Activated T-helper 2 cell treated with anti-CD3 and anti-CD28 coated beads, Interferon-gamma antibody, Interleukin-2, Interleukin-4, amounts not matched to agents 10 μg/mL and 5 μg/mL and 100 μg/mL, durations not matched to agents 14 hours and 24 hours and 36 hours (primary cell): ENCODE measurements at regions not wholly inside any gene's neighbourhood (a gene's known extent, or its start where the extent isn't known, plus 50 kb on each side); places are given as distances from the start of the nearest gene placed in this dataset.
"Not testable (repeated sequence)": the region's sequence is repeated elsewhere in the genome, so short reads cannot be mapped to it uniquely, and the experiment has no call there.

ENCODE experiments used
- DNase-seq: peaks from one replicate; pipeline ENCODE4 v3.0.0; 2021; ENCODE audit warnings: low spot score
- H3K27ac Mint-ChIP-seq: one replicate; pipeline ENCODE4 v1.8.0; 2021; ENCODE audit warnings: mixed read lengths
- H3K27me3 Mint-ChIP-seq: one replicate; pipeline ENCODE4 v1.8.0; 2021; ENCODE audit warnings: low read depth, mixed read lengths
- H3K36me3 Mint-ChIP-seq: one replicate; pipeline ENCODE4 v1.8.0; 2021; ENCODE audit warnings: low read depth, mixed read lengths
- H3K4me1 Mint-ChIP-seq: one replicate; pipeline ENCODE4 v1.8.0; 2021; ENCODE audit warnings: low read depth, mixed read lengths
- H3K4me3 Mint-ChIP-seq: one replicate; pipeline ENCODE4 v1.8.0; 2021; ENCODE audit warnings: low read depth, mild to moderate bottlenecking, moderate library complexity, mixed read lengths
- H3K9me3 Mint-ChIP-seq: one replicate; pipeline ENCODE4 v1.8.0; 2021; ENCODE audit warnings: mixed read lengths
- intact Hi-C: fragments of 100-400 bp; cut with micrococcal nuclease; formaldehyde crosslinking; loops from one replicate; pipeline ENCODE4 v1.15.1; 2023

DNA sequence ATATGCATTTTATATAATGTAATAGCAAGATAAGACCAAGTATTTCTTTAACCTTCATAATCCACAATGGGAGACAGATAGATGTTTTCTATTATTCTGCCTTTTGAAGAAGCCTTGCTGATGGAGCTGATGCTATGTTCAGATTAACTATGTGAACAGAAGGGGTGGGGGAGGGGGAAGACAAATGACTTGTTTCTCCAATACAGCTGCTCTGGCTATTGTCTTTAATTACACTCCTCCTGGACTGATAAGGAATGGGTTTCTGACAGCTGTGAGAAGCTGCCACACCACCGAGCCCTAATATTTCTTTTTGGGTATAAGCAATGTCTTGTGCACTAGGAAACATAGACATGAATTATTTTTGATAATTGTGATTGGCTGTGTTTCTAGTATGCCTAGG is 62.0 kb downstream of the CAVIN4 start:
- no peaks in the 10 kb centered on the region for H3K36me3 Mint-ChIP-seq
- no peaks in the 10 kb centered on the region for H3K27me3 Mint-ChIP-seq
- intact Hi-C loops = no loop called here
- peaks cover 5% of the 10 kb centered on the region for H3K9me3 Mint-ChIP-seq
- H3K4me1 Mint-ChIP-seq = no peaks in the 10 kb centered on the region
- DNase-seq = no peak
- no peak overlapping the region for H3K27ac Mint-ChIP-seq
- H3K4me3 Mint-ChIP-seq = no peak overlapping the region

DNA sequence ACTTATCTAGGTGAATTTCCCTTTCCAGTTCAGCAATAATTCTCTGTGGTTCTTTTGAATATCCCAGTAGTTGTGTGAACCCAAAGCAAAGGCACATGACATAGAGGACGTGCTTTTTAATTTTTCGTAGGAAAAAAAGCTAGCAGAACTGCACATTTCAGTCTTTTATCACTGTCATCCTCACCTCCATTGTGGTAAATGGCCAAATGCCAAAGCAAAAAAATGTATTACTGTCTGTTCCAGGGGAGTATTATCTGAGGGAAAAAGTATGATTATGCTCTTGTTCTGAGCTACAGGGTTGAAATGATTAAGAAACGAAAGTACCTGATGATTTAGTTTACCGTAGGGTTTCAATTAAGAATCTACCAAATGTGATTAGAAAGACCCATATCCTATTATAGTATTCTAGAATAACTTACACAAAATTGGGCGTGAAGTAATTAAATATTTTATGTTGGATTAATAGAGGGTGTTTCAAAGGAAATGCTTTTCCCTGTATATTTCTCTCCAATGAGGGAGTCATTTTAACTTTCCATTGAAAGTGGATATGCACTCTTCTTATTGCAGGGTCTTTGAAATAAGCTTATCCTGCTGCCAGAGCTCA is 62.7 kb downstream of the CAVIN4 start:
- no peaks in the 10 kb centered on the region for H3K36me3 Mint-ChIP-seq
- H3K27me3 Mint-ChIP-seq = no peaks in the 10 kb centered on the region
- H3K4me1 Mint-ChIP-seq = no peaks in the 10 kb centered on the region
- no peak overlapping the region for H3K27ac Mint-ChIP-seq
- no peak overlapping the region for H3K4me3 Mint-ChIP-seq
- H3K9me3 Mint-ChIP-seq = peaks cover 5% of the 10 kb centered on the region
- intact Hi-C loops = no loop called here
- no peak for DNase-seq

DNA sequence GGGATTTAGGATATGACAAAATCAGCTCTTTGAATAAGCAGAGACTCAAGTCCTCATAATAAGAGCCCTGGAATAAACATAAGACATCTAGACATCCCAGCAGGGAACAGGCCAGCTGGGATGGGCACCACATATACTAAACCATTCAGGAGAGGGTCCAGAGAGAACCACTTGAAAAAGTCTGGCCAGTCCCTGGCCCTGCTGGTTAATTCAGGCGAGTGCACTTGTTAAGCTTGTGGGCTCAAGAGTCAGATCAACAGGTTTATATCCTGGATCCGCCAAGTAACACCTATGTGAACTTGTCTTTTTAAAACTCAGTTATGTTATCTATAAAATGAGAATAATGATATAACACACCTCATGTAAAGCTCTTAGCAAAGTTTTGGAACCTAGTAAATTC is 63.3 kb downstream of the CAVIN4 start:
- H3K36me3 Mint-ChIP-seq = no peaks in the 10 kb centered on the region
- intact Hi-C loops = no loop called here
- no peaks in the 10 kb centered on the region for H3K27me3 Mint-ChIP-seq
- DNase-seq = no peak
- no peak overlapping the region for H3K27ac Mint-ChIP-seq
- no peaks in the 10 kb centered on the region for H3K4me1 Mint-ChIP-seq
- H3K4me3 Mint-ChIP-seq = no peak overlapping the region
- peaks cover 5% of the 10 kb centered on the region for H3K9me3 Mint-ChIP-seq

DNA sequence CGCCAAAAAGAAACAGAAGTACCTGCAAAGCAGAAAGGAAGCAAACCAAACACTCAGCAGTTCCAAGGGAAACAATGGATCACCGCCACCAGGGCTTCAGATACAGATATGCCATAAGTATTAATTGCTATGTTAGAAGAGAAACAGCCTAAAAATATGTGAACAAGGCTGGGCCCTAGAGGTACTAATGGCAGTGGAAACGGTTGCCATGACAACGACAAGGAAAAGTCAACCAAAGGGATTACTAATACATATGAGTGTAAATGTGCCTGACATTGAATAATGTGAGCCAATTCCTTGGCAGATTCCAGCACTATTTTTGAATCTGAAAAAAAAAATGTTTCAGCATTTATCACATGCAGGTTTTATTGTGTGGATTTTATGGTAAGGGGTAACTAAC is 75.0 kb downstream of the CAVIN4 start:
- Mint-ChIP-seq H3K9me3 (peaks cover 10% of the 10 kb centered on the region), H3K4me3 (no peak overlapping the region), H3K36me3 (no peaks in the 10 kb centered on the region), H3K27me3 (no peaks in the 10 kb centered on the region), H3K4me1 (no peaks in the 10 kb centered on the region), H3K27ac (no peak overlapping the region)
- DNase-seq = no peak
- intact Hi-C loops = no loop called here

DNA sequence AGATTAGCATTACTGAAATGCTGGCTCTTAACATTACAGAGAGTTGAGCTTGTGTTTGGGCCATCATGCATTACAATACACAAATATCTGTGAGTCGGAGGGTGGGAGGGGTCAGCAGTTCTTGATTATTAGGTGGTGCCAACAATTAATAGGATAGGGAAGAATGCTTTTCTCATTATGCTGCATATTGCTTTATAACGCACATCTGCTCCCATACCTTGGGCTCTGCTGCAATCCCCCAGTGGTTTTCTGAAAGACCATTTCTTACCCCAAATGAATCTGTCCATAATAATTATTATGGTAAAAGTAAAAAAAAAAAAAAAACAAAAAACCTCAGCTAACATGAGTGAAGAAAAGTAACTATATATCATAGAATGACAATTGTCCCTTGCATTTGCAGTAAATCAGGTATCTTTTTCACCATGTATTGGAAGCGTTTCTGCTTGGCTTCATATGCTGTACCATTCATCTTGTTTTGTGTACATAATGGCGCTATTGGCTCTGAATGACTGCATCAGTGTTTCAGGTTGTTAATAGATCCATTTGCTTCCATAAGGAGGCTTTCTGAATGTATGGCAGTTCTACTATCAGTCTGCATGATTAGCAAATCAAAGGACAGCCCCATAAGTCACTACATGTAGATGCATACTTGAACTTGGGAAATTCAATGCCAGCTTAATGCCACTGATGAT is 75.9 kb downstream of the CAVIN4 start:
- no peak for DNase-seq
- no peaks in the 10 kb centered on the region for H3K4me1 Mint-ChIP-seq
- H3K4me3 Mint-ChIP-seq = no peak overlapping the region
- no peaks in the 10 kb centered on the region for H3K36me3 Mint-ChIP-seq
- H3K27ac Mint-ChIP-seq = no peak overlapping the region
- no peaks in the 10 kb centered on the region for H3K27me3 Mint-ChIP-seq
- intact Hi-C loops = no loop called here
- H3K9me3 Mint-ChIP-seq = peaks cover 10% of the 10 kb centered on the region

DNA sequence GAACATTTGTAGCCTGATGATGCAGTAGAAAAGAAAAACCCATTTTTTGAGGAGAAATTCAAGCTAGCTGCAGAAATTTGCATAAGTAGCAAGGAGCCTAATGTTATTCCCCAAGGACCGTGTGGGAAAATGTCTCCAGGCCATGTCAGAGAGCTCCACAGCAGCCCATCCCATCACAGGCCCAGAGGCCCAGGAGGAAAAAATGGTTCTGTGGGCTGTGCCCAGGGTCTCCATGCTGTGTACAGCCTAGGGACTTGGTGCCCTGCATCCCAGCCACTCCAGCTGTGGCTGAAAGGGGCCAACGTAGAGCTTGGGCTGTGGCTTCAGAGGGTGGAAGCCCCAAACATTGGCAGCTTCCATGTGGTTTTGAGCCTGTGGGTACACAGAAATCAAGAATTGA is 79.0 kb downstream of the CAVIN4 start:
- not testable (repeated sequence) for H3K27ac Mint-ChIP-seq, H3K4me3 Mint-ChIP-seq
- peaks cover 10% of the 10 kb centered on the region for H3K9me3 Mint-ChIP-seq

DNA sequence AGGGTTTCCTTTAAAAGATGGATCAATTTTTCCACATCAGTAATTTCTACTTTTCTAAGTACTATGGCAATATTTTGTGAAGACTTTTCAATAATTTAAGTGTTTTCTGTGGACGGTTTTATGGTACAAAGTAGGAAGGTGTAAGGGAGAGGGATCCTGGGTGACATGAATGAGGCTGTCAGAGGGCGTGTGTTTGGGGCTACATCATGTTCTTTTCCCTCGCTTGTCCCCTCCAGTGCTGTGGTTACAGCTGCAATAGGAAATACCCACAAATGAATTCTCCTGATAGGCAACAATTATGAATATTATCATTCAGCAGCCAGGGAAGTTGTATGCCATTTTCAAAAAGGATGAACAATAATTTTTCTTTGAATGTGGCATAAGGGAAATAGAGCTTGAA is 83.8 kb downstream of the CAVIN4 start:
- intact Hi-C loops = no loop called here
- Mint-ChIP-seq H3K27ac (no peak overlapping the region), H3K27me3 (no peaks in the 10 kb centered on the region), H3K36me3 (no peaks in the 10 kb centered on the region), H3K4me3 (no peak overlapping the region), H3K9me3 (no peaks in the 10 kb centered on the region), H3K4me1 (no peaks in the 10 kb centered on the region)
- no peak for DNase-seq

More for the DNA sequence above, 79.0 kb downstream of the CAVIN4 start:
- intact Hi-C loops, H3K36me3 Mint-ChIP-seq, H3K4me1 Mint-ChIP-seq, H3K27me3 Mint-ChIP-seq, DNase-seq: not testable (repeated sequence)

DNA sequence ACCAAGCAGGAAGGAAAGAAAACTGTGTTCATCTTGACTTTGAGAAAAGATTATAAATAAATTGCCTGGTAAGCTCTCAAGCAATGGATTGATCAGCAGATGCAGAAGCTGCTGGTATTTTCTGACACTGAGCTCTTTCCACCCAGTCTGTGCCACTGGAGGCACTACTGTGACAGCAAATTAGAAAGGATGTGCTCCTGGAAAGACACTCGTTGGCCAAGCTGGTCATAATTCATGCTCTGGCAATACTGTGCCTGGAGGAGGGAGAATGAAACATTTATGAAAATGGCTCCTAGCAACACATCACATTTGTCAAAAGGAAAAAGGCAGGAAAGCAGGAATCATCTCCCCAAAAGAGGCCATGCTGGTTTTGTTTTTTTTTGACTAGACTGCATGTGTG is 84.2 kb downstream of the CAVIN4 start:
- Mint-ChIP-seq H3K4me3 (no peak overlapping the region), H3K9me3 (no peaks in the 10 kb centered on the region), H3K36me3 (no peaks in the 10 kb centered on the region), H3K27ac (no peak overlapping the region), H3K4me1 (no peaks in the 10 kb centered on the region), H3K27me3 (no peaks in the 10 kb centered on the region)
- intact Hi-C loops = no loop called here
- no peak for DNase-seq

DNA sequence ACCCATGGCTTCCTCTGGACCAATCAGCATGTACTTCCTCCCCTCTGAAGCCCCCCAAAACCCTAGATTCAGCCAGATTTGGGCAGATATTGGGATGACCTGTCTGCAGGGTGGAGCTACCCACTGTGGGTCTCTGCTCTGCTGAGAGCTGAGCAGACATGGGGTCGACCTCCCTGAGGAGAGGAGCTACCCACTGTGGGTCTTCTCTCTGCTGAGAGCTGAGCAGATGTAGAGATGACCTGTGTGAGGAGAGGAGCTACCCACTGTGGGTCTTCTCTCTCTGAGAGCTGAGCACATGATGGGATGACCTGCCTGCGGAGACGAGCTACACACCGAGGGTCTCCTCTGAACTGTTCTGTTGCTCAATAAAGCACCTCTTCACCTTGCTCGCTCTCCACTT is 89.6 kb downstream of the CAVIN4 start:
- no peaks in the 10 kb centered on the region for H3K9me3 Mint-ChIP-seq

DNA sequence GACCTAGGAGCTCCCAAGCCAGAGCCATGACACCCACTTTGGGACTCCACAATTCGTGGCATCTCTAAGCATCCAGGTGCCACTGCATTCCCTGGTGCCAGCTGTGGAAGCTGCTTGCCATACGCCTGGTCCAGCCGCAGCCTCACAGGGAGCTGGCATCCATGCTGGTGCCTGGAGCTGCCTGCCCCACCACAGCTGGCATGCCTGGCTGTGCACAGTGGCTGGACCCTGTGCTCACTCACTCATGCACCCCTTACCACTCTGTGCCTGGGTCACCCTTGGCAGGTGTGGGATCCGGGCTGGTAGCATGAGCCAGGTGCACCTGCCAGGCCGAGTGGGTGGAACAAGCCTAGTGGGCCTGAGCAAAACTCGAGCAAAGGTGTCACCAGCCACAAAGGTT is 90.1 kb downstream of the CAVIN4 start:
- intact Hi-C loops = no loop called here
- no peaks in the 10 kb centered on the region for H3K27me3 Mint-ChIP-seq
- no peak overlapping the region for H3K27ac Mint-ChIP-seq
- H3K36me3 Mint-ChIP-seq = no peaks in the 10 kb centered on the region
- H3K4me1 Mint-ChIP-seq = no peaks in the 10 kb centered on the region
- DNase-seq = no peak
- no peaks in the 10 kb centered on the region for H3K9me3 Mint-ChIP-seq
- H3K4me3 Mint-ChIP-seq = no peak overlapping the region

More for the DNA sequence above, 89.6 kb downstream of the CAVIN4 start:
- intact Hi-C loops = no loop called here
- Mint-ChIP-seq H3K27me3 (no peaks in the 10 kb centered on the region), H3K36me3 (no peaks in the 10 kb centered on the region), H3K27ac (no peak overlapping the region), H3K4me1 (no peaks in the 10 kb centered on the region), H3K4me3 (no peak overlapping the region)
- no peak for DNase-seq

DNA sequence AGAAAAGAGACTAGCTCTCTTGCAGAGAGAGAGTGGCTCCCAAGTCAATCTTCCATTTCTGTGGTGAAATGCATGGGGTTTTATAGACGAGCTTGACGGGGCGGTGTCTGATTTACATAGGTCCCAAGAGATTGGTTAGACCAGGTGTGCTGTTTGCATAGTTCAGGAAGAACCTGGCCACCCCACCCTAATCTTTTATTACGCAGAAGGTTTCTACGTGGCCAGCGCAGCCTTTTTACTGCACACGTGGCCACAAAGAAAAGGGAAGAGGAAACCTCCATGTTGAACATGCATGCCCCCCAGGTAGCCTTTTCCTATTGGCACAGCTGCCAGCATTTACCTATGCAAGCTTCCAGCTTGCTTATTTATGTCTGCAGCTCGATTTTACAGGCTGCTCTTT is 92.1 kb downstream of the CAVIN4 start:
- H3K27ac Mint-ChIP-seq = no peak overlapping the region
- no peaks in the 10 kb centered on the region for H3K9me3 Mint-ChIP-seq
- no peaks in the 10 kb centered on the region for H3K4me1 Mint-ChIP-seq
- H3K27me3 Mint-ChIP-seq = no peaks in the 10 kb centered on the region
- intact Hi-C loops = no loop called here
- H3K36me3 Mint-ChIP-seq = no peaks in the 10 kb centered on the region
- no peak overlapping the region for H3K4me3 Mint-ChIP-seq
- DNase-seq = no peak

DNA sequence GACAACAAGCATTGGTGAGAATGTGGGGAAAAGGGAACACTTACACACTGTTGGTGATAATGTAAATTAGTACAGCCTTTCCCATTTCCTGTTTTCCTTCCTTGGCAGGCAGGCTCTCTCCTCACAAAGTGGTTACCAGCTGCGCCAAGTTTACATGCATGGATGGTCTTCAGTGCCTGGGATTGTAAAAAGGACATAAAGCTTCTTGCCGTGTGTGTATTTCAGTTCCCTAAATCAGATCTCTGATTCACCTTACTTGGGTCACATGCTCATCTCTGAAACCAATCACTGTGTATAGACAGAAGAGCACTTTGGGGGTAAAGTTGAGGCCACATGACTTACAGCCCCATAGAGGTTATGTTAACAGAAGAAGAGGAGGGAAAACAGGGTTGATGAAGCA is 92.8 kb downstream of the CAVIN4 start:
- no peaks in the 10 kb centered on the region for H3K9me3 Mint-ChIP-seq
- DNase-seq = no peak
- H3K4me3 Mint-ChIP-seq = no peak overlapping the region
- no peaks in the 10 kb centered on the region for H3K4me1 Mint-ChIP-seq
- H3K36me3 Mint-ChIP-seq = no peaks in the 10 kb centered on the region
- no peak overlapping the region for H3K27ac Mint-ChIP-seq
- intact Hi-C loops = no loop called here
- no peaks in the 10 kb centered on the region for H3K27me3 Mint-ChIP-seq

DNA sequence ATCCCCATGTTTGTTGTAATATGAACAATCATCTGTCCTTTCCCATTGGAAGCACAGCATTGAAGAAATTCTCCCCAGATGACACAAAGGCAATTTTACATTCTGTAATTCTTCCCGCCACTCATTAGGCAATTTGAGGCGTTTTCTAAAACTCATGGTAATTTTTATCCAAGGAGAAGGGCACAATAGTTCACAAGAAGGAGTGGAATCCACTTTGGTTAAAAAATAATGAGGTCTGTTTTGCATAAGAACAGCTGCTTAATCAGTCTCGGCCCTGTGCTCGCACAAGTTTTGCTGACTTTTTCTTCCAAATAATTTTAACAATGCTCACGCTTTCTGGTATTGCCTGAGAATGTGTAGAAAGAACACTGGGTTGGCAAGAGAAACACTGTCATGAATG is 94.0 kb downstream of the CAVIN4 start:
- Mint-ChIP-seq H3K4me3 (no peak overlapping the region), H3K27ac (no peak overlapping the region), H3K36me3 (no peaks in the 10 kb centered on the region), H3K4me1 (no peaks in the 10 kb centered on the region), H3K9me3 (no peaks in the 10 kb centered on the region), H3K27me3 (no peaks in the 10 kb centered on the region)
- no peak for DNase-seq
- intact Hi-C loops = no loop called here

DNA sequence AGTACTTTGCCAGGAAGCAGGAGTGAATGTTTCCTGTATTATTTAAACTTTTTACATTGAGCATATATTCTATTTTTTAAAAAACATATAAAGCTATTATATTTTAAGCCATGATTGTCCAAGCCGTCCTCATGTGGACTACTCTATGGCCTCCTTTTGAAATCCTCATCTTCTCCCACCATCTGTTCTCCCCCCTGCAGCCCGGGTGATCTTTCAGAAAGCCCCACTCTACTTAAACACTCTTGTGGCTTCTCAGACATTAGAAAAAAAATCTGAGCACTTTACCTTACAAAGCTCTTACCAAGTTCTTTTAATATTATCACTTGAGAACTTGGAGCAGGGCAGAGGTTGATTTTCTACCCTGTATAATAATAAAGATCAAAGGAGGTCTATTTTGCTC is 95.4 kb downstream of the CAVIN4 start:
- intact Hi-C loops = no loop called here
- Mint-ChIP-seq H3K4me1 (no peaks in the 10 kb centered on the region), H3K27me3 (no peaks in the 10 kb centered on the region), H3K9me3 (no peaks in the 10 kb centered on the region), H3K4me3 (no peak overlapping the region), H3K27ac (no peak overlapping the region), H3K36me3 (no peaks in the 10 kb centered on the region)
- DNase-seq = no peak
